Thyroid gland (tissue), 4 donors: ENCODE measurements at regions not wholly inside any gene's neighbourhood (a gene's known extent, or its start where the extent isn't known, plus 50 kb on each side); places are given as distances from the start of the nearest gene placed in this dataset.

Source experiments
- CTCF ChIP-seq, 6 experiments: fragments of 200-600 bp in 3 of 6; fragments of 450-650 bp in 3 of 6; sonication (generic) in 3 of 6; IDR thresholded peaks; one replicate each; pipeline ENCODE4 v1.5.1; 2016 to 2019; ENCODE audit warnings: antibody characterized with exemption in 6 of 6, mild to moderate bottlenecking in 2 of 6, inconsistent platforms in 1 of 6, moderate library complexity in 1 of 6
- POLR2A ChIP-seq, 2 donors: fragments of 450-650 bp; IDR thresholded peaks; one replicate each; pipeline ENCODE4 v1.6.1; 2017; ENCODE audit warnings: antibody characterized with exemption in 2 of 2, mild to moderate bottlenecking in 2 of 2, moderate library complexity in 1 of 2

- TF ChIP-seq CTCF (IDR thresholded peaks at IDR 0.05) (no peak), POLR2A (IDR thresholded peaks at IDR 0.05) (no peak)
These were observed 104.2 kb downstream of the C12orf50 start for GRCh38 chr12:87925021-87925420.
